ENCODE measurements at regions not wholly inside any gene's neighbourhood (a gene's known extent, or its start where the extent isn't known, plus 50 kb on each side); places are given as distances from the start of the nearest gene placed in this dataset.
"Not testable (repeated sequence)": the region's sequence is repeated elsewhere in the genome, so short reads cannot be mapped to it uniquely, and the experiment has no call there.

DNA sequence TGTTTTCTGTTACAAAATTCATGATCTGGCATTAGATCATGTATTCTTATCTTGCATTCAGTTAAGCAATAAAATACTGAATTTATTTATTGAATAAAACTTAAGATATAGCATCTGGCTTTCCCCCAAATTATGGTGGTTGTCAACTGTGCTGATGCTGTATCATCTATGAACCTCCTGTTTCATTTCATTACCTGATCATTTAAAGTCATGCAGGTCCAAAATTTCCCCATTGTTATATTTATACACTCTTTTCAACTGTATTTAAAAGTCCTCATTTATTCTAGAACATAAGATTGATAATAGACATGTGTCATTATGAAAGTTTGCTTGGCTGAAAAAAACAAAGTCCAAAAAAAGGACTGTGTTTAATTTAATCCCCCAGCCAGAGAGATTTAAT is 627.4 kb upstream of the ADGRB3 start:
- no peak for DNase-seq

- no peak for DNase-seq
Measured at GRCh38 chr6:67986694-67987232, 648.3 kb upstream of the ADGRB3 start.

GRCh38 chr6:67976486-67976885 is 658.6 kb upstream of the ADGRB3 start:
- no peak for DNase-seq

- no peak for DNase-seq
Measured at GRCh38 chr6:67974931-67975330, 660.2 kb upstream of the ADGRB3 start.

GRCh38 chr6:67971812-67972211 is 663.3 kb upstream of the ADGRB3 start:
- DNase-seq: no peak

GRCh38 chr6:67966830-67967229 is 668.3 kb upstream of the ADGRB3 start:
- no peak for DNase-seq

- no peak for DNase-seq
Measured at GRCh38 chr6:67956352-67956751, 678.7 kb upstream of the ADGRB3 start.

DNA sequence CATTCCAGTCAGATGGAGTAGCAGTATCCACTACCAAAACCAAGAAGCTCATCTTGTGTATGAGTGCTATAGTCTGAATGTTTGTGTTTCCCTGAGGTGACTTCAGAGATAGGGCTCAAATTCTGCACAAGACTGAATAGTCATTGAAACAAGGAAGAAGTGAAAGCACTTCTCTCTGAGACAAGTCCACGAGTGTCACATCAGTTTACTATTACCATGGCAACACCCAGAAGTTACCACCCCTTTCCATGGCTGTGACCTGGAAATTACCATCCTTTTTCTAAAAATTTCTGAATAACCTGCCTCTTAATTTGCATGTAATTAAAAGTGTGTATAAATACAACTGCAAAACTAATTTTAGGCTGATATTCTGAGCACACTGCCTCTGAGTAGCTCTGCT is 682.1 kb upstream of the ADGRB3 start:
- DNase-seq: no peak

DNA sequence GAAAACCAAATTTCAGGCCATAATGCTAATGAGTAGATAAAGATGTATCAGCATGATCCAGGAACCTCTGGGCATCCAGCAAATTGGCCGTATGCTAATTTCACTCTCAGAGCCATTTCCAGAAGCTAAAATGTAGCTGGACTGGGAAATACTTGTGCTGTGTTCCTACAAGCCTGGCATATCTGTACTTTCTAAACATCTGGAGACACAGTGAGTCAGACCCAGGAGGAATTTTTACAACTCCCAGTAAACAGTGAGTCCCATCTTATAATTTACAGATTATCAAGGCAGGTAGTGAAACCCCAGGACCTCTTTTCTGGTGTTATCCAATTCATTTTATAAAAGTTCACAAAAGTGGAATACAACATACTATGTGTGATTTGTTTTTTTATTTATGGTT is 683.0 kb upstream of the ADGRB3 start:
- DNase-seq: no peak

DNA sequence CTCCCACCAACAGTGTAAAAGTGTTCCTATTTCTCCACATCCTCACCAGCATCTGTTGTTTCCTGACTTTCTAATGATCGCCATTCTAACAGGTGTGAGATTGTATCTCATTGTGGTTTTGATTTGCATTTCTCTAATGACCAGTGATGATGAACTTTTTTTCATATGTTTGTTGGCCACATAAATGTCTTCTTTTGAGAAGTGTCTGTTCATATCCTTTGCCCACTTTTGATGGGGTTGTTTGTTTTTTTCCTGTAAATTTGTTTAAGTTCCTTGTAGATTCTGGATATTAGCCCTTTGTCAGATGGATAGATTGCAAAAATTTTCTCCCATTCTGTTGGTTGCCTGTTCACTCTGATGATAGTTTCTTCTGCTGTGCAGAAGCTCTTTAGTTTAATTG is 687.3 kb upstream of the ADGRB3 start:
- DNase-seq: not testable (repeated sequence)

DNA sequence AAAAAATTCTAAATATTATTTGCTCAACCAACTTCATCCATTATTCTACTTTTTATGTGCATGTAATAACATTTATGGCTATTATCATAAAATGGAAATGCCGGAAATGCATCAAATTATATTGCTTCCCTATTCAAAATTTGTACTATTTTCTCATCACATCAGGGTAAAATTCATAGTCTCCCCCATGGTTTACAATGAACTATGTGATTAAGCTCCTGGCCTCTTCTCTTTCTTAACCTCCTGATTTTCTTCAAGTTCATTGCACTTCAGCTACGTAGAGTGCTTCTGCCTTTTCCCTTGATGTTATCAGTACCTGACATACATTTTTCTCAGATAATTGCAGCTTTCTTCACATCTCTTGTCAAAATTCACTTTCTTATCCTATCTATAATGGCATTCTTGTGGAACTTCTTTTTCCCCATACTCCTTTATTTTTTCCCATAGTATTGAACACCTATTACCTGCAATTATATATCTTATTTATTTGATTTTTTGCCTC is 699.1 kb upstream of the ADGRB3 start:
- DNase-seq: no peak

- no peak for DNase-seq
Measured at GRCh38 chr6:67933278-67933677, 701.8 kb upstream of the ADGRB3 start.

GRCh38 chr6:67922588-67922987 is 712.5 kb upstream of the ADGRB3 start:
- not testable (repeated sequence) for DNase-seq

GRCh38 chr6:67920040-67920439 is 715.0 kb upstream of the ADGRB3 start:
- DNase-seq: not testable (repeated sequence)

- no peak for DNase-seq
Measured at GRCh38 chr6:67916399-67916798, 718.7 kb upstream of the ADGRB3 start.

GRCh38 chr6:67914419-67914818 is 720.7 kb upstream of the ADGRB3 start:
- no peak for DNase-seq

DNA sequence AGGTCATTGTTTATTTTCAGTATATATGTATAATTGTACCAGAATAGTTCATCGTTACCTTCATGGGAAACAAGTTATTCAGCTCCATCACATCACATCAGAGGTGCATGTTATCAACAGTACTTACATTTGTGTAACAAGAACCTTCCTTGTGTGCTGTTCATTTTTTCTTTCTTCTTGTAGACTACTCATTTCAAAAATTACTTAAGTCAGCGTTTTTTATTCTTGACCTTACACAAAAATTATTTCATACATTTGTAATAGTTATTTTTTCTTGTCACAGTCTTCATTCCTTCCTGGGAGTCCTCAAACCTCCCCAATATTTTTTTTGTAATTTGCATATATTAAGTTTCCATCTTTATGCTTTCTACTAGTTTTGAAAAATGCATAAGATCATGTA is 725.7 kb upstream of the ADGRB3 start:
- DNase-seq: no peak

DNA sequence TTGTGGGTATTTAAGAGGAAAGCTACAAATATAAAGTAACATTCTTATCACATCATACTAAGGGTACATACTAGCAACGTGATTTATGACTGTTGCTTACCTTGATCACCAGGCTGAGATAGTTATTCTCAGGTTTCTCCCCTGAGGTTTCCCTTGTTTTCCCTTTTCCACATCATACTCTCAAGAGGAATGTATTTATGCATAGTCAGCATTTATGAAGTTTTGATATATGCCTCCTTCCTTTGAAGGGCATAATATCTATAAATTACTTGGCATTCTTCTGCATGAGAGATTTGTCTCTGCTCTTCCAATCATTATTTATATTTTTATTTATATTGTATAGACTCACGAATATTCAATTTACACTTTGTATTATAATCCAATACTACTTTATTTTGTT is 726.7 kb upstream of the ADGRB3 start:
- DNase-seq: no peak

DNA sequence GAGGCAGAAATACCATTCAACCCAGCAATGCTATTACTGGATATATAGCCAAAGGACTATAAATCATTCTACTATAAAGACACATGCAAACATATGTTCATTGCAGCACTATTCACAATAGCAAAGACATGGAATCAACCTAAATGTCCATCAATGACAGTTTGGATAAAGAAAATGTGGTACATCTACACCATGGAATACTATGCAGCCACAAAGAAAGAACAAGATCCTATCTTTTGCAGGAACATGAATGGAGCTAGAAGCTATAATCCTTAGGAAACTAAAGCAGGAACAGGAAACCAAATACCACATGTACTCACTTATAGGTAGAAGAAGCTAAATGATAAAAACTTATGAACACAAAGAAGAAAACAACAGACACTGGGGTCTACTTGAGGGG is 730.3 kb upstream of the ADGRB3 start:
- DNase-seq: not testable (repeated sequence)

- no peak for DNase-seq
Measured at GRCh38 chr6:67898875-67899274, 736.2 kb upstream of the ADGRB3 start.

DNA sequence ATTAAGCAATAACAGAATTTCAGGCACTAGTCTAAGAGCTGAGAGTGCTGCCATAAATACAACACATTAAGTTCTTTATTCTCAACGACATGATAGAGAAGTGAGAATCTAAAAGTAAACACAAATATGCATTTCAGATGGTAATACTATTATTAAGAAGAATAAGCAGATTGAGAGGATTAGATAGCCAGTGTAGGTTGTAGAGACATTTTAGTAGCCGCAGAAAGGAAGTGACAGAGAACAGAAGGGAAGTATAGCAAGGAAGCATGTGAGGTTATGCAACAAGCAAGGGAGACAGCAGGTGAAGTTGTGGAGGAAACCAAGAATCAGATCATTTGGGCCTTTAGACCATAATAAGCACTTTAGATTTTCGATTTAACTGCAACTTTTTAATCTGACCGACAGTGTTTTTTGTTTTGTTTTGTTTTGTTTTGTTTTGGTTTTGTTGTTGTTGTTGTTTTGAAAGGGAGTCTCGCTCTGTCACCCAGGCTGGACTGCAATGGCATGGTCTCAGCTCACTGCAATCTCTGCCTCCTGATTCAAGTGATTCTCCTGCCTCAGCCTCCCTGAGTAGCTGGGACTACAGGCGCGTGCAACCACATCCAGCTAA is 737.0 kb upstream of the ADGRB3 start:
- no peak for DNase-seq

GRCh38 chr6:67896476-67896875 is 738.6 kb upstream of the ADGRB3 start:
- no peak for DNase-seq

DNA sequence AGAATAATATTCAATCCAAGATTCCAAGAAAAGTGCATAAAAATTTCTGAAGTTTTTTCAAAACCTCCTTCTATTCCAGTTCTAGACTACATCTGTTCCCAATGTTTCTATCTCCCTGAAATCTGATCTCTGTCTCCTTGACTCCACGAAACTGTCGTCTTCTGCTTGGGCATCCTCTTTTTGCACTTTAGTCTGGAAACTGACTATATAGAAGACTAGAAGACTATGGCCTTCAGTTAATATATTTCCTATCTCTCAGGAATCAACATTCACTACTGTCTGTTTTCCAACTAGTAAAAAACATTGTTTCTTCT is 745.4 kb upstream of the ADGRB3 start:
- DNase-seq: no peak

DNA sequence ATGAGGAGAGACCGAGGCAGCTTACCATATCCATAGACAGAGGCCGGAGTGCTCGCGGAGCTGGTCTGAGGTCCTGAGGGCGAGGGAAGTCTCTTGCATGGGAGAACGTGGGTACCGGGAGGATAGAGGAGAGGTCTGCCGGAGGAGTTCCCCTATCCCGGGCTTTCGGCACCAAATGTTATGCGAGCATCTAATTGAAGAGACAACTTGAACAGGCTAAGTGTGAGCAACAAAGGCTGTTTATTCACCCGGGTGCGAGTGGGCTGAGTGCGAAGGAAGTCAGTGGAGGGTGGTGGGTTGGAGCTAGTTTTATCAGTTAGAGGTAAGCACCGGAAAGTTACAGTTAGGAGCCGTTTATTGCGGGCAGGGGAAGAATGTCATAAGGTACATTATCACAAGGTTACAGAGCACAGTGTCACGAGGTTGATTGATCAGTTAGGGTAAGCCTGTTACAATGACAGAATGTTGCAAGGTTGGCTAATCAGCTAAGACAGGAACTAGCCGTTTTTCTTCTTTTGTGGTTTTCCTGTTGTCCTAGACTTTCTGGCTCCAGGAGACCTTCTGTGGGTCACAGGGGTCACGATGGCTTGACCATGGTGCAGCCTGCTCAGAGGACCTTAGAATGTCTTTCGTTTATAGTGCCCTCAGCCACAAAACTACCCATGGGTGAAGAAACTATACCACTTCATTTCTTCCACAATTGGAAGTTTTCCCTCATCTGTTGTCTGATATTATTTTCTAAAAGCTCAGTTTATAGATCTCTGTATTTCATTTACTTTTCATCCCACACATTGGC is 746.0 kb upstream of the ADGRB3 start:
- DNase-seq: no peak

GRCh38 chr6:67888546-67888885 is 746.6 kb upstream of the ADGRB3 start:
- no peak for DNase-seq

All from SW 1271 (cell line).